ENCODE measurements at regions not wholly inside any gene's neighbourhood (a gene's known extent, or its start where the extent isn't known, plus 50 kb on each side); places are given as distances from the start of the nearest gene placed in this dataset.

GRCh38 chr1:104791030-104791429 is 1041.3 kb downstream of the AMY1C start:
- Mint-ChIP-seq H3K9me3 (no peaks in the 10 kb centered on the region), H3K36me3 (ENCODE audit: low read depth) (no peaks in the 10 kb centered on the region), H3K4me1 (no peaks in the 10 kb centered on the region), H3K27ac (no peak overlapping the region), H3K27me3 (ENCODE audit: low read depth, poor library complexity) (no peaks in the 10 kb centered on the region), H3K4me3 (no peak overlapping the region)
- DNase-seq: no peak
- TF ChIP-seq, protein P1, sequence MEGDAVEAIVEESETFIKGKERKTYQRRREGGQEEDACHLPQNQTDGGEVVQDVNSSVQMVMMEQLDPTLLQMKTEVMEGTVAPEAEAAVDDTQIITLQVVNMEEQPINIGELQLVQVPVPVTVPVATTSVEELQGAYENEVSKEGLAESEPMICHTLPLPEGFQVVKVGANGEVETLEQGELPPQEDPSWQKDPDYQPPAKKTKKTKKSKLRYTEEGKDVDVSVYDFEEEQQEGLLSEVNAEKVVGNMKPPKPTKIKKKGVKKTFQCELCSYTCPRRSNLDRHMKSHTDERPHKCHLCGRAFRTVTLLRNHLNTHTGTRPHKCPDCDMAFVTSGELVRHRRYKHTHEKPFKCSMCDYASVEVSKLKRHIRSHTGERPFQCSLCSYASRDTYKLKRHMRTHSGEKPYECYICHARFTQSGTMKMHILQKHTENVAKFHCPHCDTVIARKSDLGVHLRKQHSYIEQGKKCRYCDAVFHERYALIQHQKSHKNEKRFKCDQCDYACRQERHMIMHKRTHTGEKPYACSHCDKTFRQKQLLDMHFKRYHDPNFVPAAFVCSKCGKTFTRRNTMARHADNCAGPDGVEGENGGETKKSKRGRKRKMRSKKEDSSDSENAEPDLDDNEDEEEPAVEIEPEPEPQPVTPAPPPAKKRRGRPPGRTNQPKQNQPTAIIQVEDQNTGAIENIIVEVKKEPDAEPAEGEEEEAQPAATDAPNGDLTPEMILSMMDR (IDR thresholded peaks at IDR 0.05): no peak

DNA sequence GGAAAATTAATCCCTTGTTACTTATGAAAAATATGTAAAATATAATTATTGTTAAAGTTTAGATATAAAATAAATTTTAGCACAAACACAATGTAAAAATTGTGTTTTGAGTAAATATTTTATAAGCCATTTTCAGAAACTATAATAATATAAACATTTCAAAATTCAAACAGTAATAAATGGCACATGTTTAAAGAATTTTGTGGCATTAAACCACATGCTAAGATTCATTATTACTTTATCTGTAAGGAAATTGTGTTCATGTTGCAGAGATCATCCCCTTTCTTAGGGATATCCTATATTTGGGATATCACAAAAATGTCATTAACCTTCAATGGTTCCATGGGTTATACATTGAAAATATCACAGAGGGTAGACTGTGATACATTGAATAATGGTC is 1044.3 kb downstream of the AMY1C start:
- no peak overlapping the region for H3K4me3 Mint-ChIP-seq
- H3K27me3 Mint-ChIP-seq (ENCODE audit: low read depth, poor library complexity): no peaks in the 10 kb centered on the region
- no peaks in the 10 kb centered on the region for H3K4me1 Mint-ChIP-seq
- no peaks in the 10 kb centered on the region for H3K9me3 Mint-ChIP-seq
- no peak for DNase-seq
- TF ChIP-seq, protein P1 (IDR thresholded peaks at IDR 0.05): no peak
- H3K27ac Mint-ChIP-seq: no peak overlapping the region
- no peaks in the 10 kb centered on the region for H3K36me3 Mint-ChIP-seq (ENCODE audit: low read depth)

- Mint-ChIP-seq H3K27me3 (ENCODE audit: low read depth, poor library complexity) (no peaks in the 10 kb centered on the region), H3K4me3 (no peak overlapping the region), H3K9me3 (no peaks in the 10 kb centered on the region), H3K27ac (no peak overlapping the region), H3K4me1 (no peaks in the 10 kb centered on the region), H3K36me3 (ENCODE audit: low read depth) (no peaks in the 10 kb centered on the region)
- TF ChIP-seq, protein P1 (IDR thresholded peaks at IDR 0.05): no peak
- DNase-seq: no peak
These were observed 1046.2 kb downstream of the AMY1C start for GRCh38 chr1:104795931-104796330.

DNA sequence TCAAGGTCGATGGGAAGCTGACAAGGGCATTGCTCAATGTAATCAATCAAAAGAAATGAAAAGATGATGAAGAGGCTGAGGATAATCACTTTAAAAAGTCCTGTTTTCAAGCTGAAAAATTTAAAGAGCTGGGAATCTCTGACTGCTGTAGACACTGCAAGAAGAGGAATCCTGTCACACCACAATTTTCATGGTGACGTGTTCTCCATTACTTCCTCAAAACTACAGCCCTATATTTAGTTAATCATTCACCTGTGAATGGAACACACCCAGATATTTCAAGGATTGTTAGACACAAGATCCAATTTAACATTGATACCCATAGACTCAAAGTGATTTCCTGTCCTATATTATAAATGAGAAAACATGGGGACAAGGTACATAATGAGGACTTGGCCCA is 1048.3 kb downstream of the AMY1C start:
- H3K4me1 Mint-ChIP-seq: no peaks in the 10 kb centered on the region
- H3K36me3 Mint-ChIP-seq (ENCODE audit: low read depth): no peaks in the 10 kb centered on the region
- TF ChIP-seq, protein P1 (IDR thresholded peaks at IDR 0.05): no peak
- H3K9me3 Mint-ChIP-seq: no peaks in the 10 kb centered on the region
- H3K4me3 Mint-ChIP-seq: no peak overlapping the region
- H3K27ac Mint-ChIP-seq: no peak overlapping the region
- no peaks in the 10 kb centered on the region for H3K27me3 Mint-ChIP-seq (ENCODE audit: low read depth, poor library complexity)
- no peak for DNase-seq

DNA sequence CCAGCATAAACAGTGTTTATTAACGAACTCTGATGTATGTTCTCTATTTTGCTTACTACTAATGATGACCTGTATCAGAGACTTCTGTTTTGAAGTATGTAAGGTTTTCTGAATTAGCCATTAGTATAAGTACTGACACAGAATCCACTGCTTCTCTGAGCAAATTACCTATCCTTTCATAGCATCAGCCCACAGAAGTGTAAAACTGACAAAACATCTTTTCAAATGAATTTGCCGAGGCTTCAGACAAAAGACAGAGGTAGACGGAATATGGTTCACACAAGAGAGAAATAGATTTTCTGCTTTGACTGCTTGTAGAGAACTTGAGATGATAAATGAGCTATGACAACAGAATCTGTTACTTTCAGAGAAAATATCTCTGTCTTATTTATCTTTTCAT is 1051.6 kb downstream of the AMY1C start:
- Mint-ChIP-seq H3K4me3 (no peak overlapping the region), H3K27ac (no peak overlapping the region), H3K36me3 (ENCODE audit: low read depth) (no peaks in the 10 kb centered on the region), H3K27me3 (ENCODE audit: low read depth, poor library complexity) (no peaks in the 10 kb centered on the region), H3K9me3 (no peaks in the 10 kb centered on the region), H3K4me1 (no peaks in the 10 kb centered on the region)
- TF ChIP-seq, protein P1 (IDR thresholded peaks at IDR 0.05): no peak
- DNase-seq: no peak

- TF ChIP-seq, protein P1 (IDR thresholded peaks at IDR 0.05): no peak
- no peak overlapping the region for H3K4me3 Mint-ChIP-seq
- no peaks in the 10 kb centered on the region for H3K36me3 Mint-ChIP-seq (ENCODE audit: low read depth)
- no peaks in the 10 kb centered on the region for H3K27me3 Mint-ChIP-seq (ENCODE audit: low read depth, poor library complexity)
- no peaks in the 10 kb centered on the region for H3K4me1 Mint-ChIP-seq
- no peak for DNase-seq
- H3K27ac Mint-ChIP-seq: no peak overlapping the region
- no peaks in the 10 kb centered on the region for H3K9me3 Mint-ChIP-seq
These were observed 1054.4 kb downstream of the AMY1C start for GRCh38 chr1:104804147-104804546.

Measured in nephron progenitor cell (in vitro differentiated cells).